ENCODE measurements at regions not wholly inside any gene's neighbourhood (a gene's known extent, or its start where the extent isn't known, plus 50 kb on each side); places are given as distances from the start of the nearest gene placed in this dataset.

- H2BK15ac ChIP-seq (ENCODE audit: low read length): no peak overlapping the region
- H3K4me3 ChIP-seq (ENCODE audit: low read length in 2 of 2): no peak overlapping the region
- H2BK12ac ChIP-seq (ENCODE audit: low read length): no peak overlapping the region
- no peaks in the 10 kb centered on the region for H3K79me1 ChIP-seq (ENCODE audit: low read depth, low read length)
- no peak overlapping the region for H2AK5ac ChIP-seq (ENCODE audit: low read depth, low read length)
- H3K4me2 ChIP-seq (ENCODE audit: insufficient read depth, low read length, poor library complexity, severe bottlenecking): no peak overlapping the region
- no CpG with 5 or more reads among the region's 7 CpGs for WGBS, 2 donors (ENCODE audit: extremely low coverage in 2 of 2, insufficient read length in 2 of 2, insufficient replicate concordance in 1 of 2)
- peak overlapping the region; percentile 50 for H3K18ac ChIP-seq (ENCODE audit: low read length)
- no peak overlapping the region for H3K23ac ChIP-seq (ENCODE audit: low read depth, low read length, poor library complexity)
- no peak overlapping the region for H2AFZ ChIP-seq (ENCODE audit: low read length)
- H3K27ac ChIP-seq (replicated peaks; ENCODE audit: low read length): no peak overlapping the region
- peaks cover 0 to 2% (median 0%) of the 10 kb centered on the region in 3 experiments for H3K27me3 ChIP-seq (ENCODE audit: control insufficient read depth in 3 of 3, insufficient read depth in 3 of 3, low read depth in 1 of 3, low read length in 3 of 3)
- H3K36me3 ChIP-seq (replicated peaks in 1 of 2; ENCODE audit: control insufficient read depth in 2 of 2, insufficient read depth in 2 of 2, low read length in 2 of 2): no peaks in the 10 kb centered on the region
- H3K9ac ChIP-seq (ENCODE audit: low read depth, low read length, poor library complexity): no peak overlapping the region
- no peak overlapping the region for H3K4ac ChIP-seq (ENCODE audit: low read length)
- DNase-seq (ENCODE audit: low spot score): no peak
- H2BK120ac ChIP-seq (ENCODE audit: low read depth, low read length): no peak overlapping the region
- no peak overlapping the region for H2BK5ac ChIP-seq (ENCODE audit: low read length)
- no peaks in the 10 kb centered on the region for H3K9me3 ChIP-seq (replicated peaks in 1 of 2; ENCODE audit: control insufficient read depth in 2 of 2, insufficient read depth in 1 of 2, low read depth in 1 of 2, low read length in 2 of 2)
- H4K91ac ChIP-seq (ENCODE audit: low read depth, low read length, poor library complexity): no peak overlapping the region
- H4K8ac ChIP-seq (ENCODE audit: low read depth, low read length): no peak overlapping the region
- H3K14ac ChIP-seq (ENCODE audit: low read length): no peak overlapping the region
- peaks cover 0 to 10% of the 10 kb centered on the region in 2 donors for H3K4me1 ChIP-seq (ENCODE audit: control insufficient read depth in 2 of 2, insufficient read depth in 1 of 2, low read depth in 1 of 2, low read length in 2 of 2)
Observed at GRCh38 chr22:49486225-49486624, 341.4 kb downstream of the BRD1 start.

DNA sequence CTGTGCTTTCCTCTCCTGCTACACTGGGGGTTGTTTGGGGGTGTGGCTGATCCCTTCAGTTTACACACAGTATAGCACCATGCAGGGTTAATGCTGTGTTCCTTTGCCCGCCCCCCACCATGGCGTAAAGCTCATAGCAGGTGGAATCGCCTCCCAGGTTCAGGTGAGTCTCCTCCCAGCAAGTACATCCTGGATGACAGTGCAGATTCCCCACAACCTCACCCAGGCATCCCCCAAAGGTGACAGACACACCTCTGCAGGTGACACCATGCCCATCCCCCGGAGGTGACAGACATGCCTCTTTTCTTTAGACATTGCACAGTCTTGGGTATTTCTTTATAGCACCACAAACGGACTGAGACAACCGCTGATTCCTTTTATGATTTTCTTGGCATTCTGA lies 343.7 kb downstream of the BRD1 start:
- Histone ChIP-seq H2BK5ac (ENCODE audit: low read length) (no peak overlapping the region), H2AK5ac (ENCODE audit: low read depth, low read length) (no peak overlapping the region), H3K4me2 (ENCODE audit: insufficient read depth, low read length, poor library complexity, severe bottlenecking) (no peak overlapping the region), H3K9ac (ENCODE audit: low read depth, low read length, poor library complexity) (peak overlapping the region; percentile 12), H3K27me3 (ENCODE audit: control insufficient read depth in 3 of 3, insufficient read depth in 3 of 3, low read depth in 1 of 3, low read length in 3 of 3) (peaks cover 0 to 2% (median 0%) of the 10 kb centered on the region in 3 experiments), H3K4me3 (ENCODE audit: low read length in 2 of 2) (no peak overlapping the region), H3K4ac (ENCODE audit: low read length) (no peak overlapping the region), H2BK120ac (ENCODE audit: low read depth, low read length) (no peak overlapping the region), H2BK12ac (ENCODE audit: low read length) (no peak overlapping the region), H3K79me1 (ENCODE audit: low read depth, low read length) (no peaks in the 10 kb centered on the region), H3K23ac (ENCODE audit: low read depth, low read length, poor library complexity) (no peak overlapping the region), H3K18ac (ENCODE audit: low read length) (peak overlapping the region; percentile 32), H2AFZ (ENCODE audit: low read length) (no peak overlapping the region), H3K9me3 (replicated peaks in 1 of 2; ENCODE audit: control insufficient read depth in 2 of 2, insufficient read depth in 1 of 2, low read depth in 1 of 2, low read length in 2 of 2) (no peaks in the 10 kb centered on the region), H3K36me3 (replicated peaks in 1 of 2; ENCODE audit: control insufficient read depth in 2 of 2, insufficient read depth in 2 of 2, low read length in 2 of 2) (no peaks in the 10 kb centered on the region), H2BK15ac (ENCODE audit: low read length) (no peak overlapping the region), H3K14ac (ENCODE audit: low read length) (no peak overlapping the region), H3K27ac (replicated peaks; ENCODE audit: low read length) (no peak overlapping the region), H4K91ac (ENCODE audit: low read depth, low read length, poor library complexity) (no peak overlapping the region), H3K4me1 (ENCODE audit: control insufficient read depth in 2 of 2, insufficient read depth in 1 of 2, low read depth in 1 of 2, low read length in 2 of 2) (peaks cover 6 to 13% of the 10 kb centered on the region in 2 donors), H4K8ac (ENCODE audit: low read depth, low read length) (no peak overlapping the region)
- WGBS, 2 donors (ENCODE audit: extremely low coverage in 2 of 2, insufficient read length in 2 of 2, insufficient replicate concordance in 1 of 2): no CpG with 5 or more reads among the region's 6 CpGs
- no peak for DNase-seq (ENCODE audit: low spot score)

- Histone ChIP-seq H2AFZ (ENCODE audit: low read length) (no peak overlapping the region), H3K14ac (ENCODE audit: low read length) (no peak overlapping the region), H3K27me3 (ENCODE audit: control insufficient read depth in 3 of 3, insufficient read depth in 3 of 3, low read depth in 1 of 3, low read length in 3 of 3) (peaks cover 0 to 2% (median 0%) of the 10 kb centered on the region in 3 experiments), H3K9me3 (replicated peaks in 1 of 2; ENCODE audit: control insufficient read depth in 2 of 2, insufficient read depth in 1 of 2, low read depth in 1 of 2, low read length in 2 of 2) (no peaks in the 10 kb centered on the region), H2BK5ac (ENCODE audit: low read length) (no peak overlapping the region), H3K4me3 (ENCODE audit: low read length in 2 of 2) (no peak overlapping the region), H2BK15ac (ENCODE audit: low read length) (no peak overlapping the region), H2BK12ac (ENCODE audit: low read length) (no peak overlapping the region), H4K91ac (ENCODE audit: low read depth, low read length, poor library complexity) (no peak overlapping the region), H2AK5ac (ENCODE audit: low read depth, low read length) (peak overlapping the region; percentile 15), H3K18ac (ENCODE audit: low read length) (no peak overlapping the region), H4K8ac (ENCODE audit: low read depth, low read length) (no peak overlapping the region), H3K4ac (ENCODE audit: low read length) (no peak overlapping the region), H3K4me1 (ENCODE audit: control insufficient read depth in 2 of 2, insufficient read depth in 1 of 2, low read depth in 1 of 2, low read length in 2 of 2) (peaks cover 6 to 13% of the 10 kb centered on the region in 2 donors), H3K4me2 (ENCODE audit: insufficient read depth, low read length, poor library complexity, severe bottlenecking) (no peak overlapping the region), H3K27ac (replicated peaks; ENCODE audit: low read length) (no peak overlapping the region), H2BK120ac (ENCODE audit: low read depth, low read length) (no peak overlapping the region), H3K9ac (ENCODE audit: low read depth, low read length, poor library complexity) (no peak overlapping the region), H3K36me3 (replicated peaks in 1 of 2; ENCODE audit: control insufficient read depth in 2 of 2, insufficient read depth in 2 of 2, low read length in 2 of 2) (no peaks in the 10 kb centered on the region), H3K23ac (ENCODE audit: low read depth, low read length, poor library complexity) (no peak overlapping the region), H3K79me1 (ENCODE audit: low read depth, low read length) (no peaks in the 10 kb centered on the region)
- no peak for DNase-seq (ENCODE audit: low spot score)
- no CpG with 5 or more reads among the region's 17 CpGs for WGBS, 2 donors (ENCODE audit: extremely low coverage in 2 of 2, insufficient read length in 2 of 2, insufficient replicate concordance in 1 of 2)
Observed at GRCh38 chr22:49483281-49483870, 344.3 kb downstream of the BRD1 start.

GRCh38 chr22:49482811-49483210 lies 344.9 kb downstream of the BRD1 start:
- Histone ChIP-seq H3K9ac (ENCODE audit: low read depth, low read length, poor library complexity) (no peak overlapping the region), H3K4me3 (ENCODE audit: low read length in 2 of 2) (no peak overlapping the region), H3K4me1 (ENCODE audit: control insufficient read depth in 2 of 2, insufficient read depth in 1 of 2, low read depth in 1 of 2, low read length in 2 of 2) (peaks cover 6 to 13% of the 10 kb centered on the region in 2 donors), H2AFZ (ENCODE audit: low read length) (no peak overlapping the region), H2BK12ac (ENCODE audit: low read length) (no peak overlapping the region), H3K4ac (ENCODE audit: low read length) (no peak overlapping the region), H2BK5ac (ENCODE audit: low read length) (no peak overlapping the region), H2AK5ac (ENCODE audit: low read depth, low read length) (peak overlapping the region; percentile 5), H4K91ac (ENCODE audit: low read depth, low read length, poor library complexity) (peak overlapping the region; percentile 60), H3K9me3 (replicated peaks in 1 of 2; ENCODE audit: control insufficient read depth in 2 of 2, insufficient read depth in 1 of 2, low read depth in 1 of 2, low read length in 2 of 2) (peaks cover 0 to 2% of the 10 kb centered on the region in 2 donors), H3K18ac (ENCODE audit: low read length) (no peak overlapping the region), H3K23ac (ENCODE audit: low read depth, low read length, poor library complexity) (no peak overlapping the region), H3K36me3 (replicated peaks in 1 of 2; ENCODE audit: control insufficient read depth in 2 of 2, insufficient read depth in 2 of 2, low read length in 2 of 2) (no peaks in the 10 kb centered on the region), H3K4me2 (ENCODE audit: insufficient read depth, low read length, poor library complexity, severe bottlenecking) (no peak overlapping the region), H2BK120ac (ENCODE audit: low read depth, low read length) (no peak overlapping the region), H3K79me1 (ENCODE audit: low read depth, low read length) (no peaks in the 10 kb centered on the region), H3K27ac (replicated peaks; ENCODE audit: low read length) (no peak overlapping the region), H2BK15ac (ENCODE audit: low read length) (no peak overlapping the region), H4K8ac (ENCODE audit: low read depth, low read length) (no peak overlapping the region), H3K27me3 (ENCODE audit: control insufficient read depth in 3 of 3, insufficient read depth in 3 of 3, low read depth in 1 of 3, low read length in 3 of 3) (peaks cover 0 to 2% (median 0%) of the 10 kb centered on the region in 3 experiments), H3K14ac (ENCODE audit: low read length) (no peak overlapping the region)
- DNase-seq (ENCODE audit: low spot score): no peak
- no CpG with 5 or more reads among the region's 13 CpGs for WGBS, 2 donors (ENCODE audit: extremely low coverage in 2 of 2, insufficient read length in 2 of 2, insufficient replicate concordance in 1 of 2)
